Panc1 (cell line): ENCODE measurements at regions not wholly inside any gene's neighbourhood (a gene's known extent, or its start where the extent isn't known, plus 50 kb on each side); places are given as distances from the start of the nearest gene placed in this dataset.
"Not testable (repeated sequence)": the region's sequence is repeated elsewhere in the genome, so short reads cannot be mapped to it uniquely, and the experiment has no call there.

ENCODE experiments used
- ATAC-seq: fragments of 200-7000 bp; cut with Tn5 transposase; 2 replicates; pipeline ENCODE4 v1.9.1; 2020; ENCODE audit warnings: mild to moderate bottlenecking, moderate library complexity
- BruUV-seq: library from RNA; stranded (reverse); fragments of 400-500 nt; replicated peaks from 2 replicates; lab custom pipeline; 2021; lab: Mats Ljungman, UMichigan
- CTCF ChIA-PET: fragments of 300-600 bp; sonication (Branson Sonifier 250); formaldehyde crosslinking; loops from one replicate; lab custom pipeline; 2022; ENCODE audit warnings: antibody characterized with exemption; lab: Charles Lee
- POLR2A ChIA-PET: fragments of 300-600 bp; sonication (Branson Sonifier 250); formaldehyde crosslinking; loops from one replicate; lab custom pipeline; 2022; ENCODE audit warnings: antibody characterized with exemption; lab: Charles Lee
- DNase-seq: peaks from one replicate; pipeline ENCODE4 v3.0.0-alpha.2; 2010; ENCODE audit warnings: low read depth, low spot score
- H3K27ac ChIP-seq: 2 replicates; pipeline ENCODE4 v1.5.1; 2011; ENCODE audit warnings: mild to moderate bottlenecking, low read length, inconsistent platforms
- H3K27me3 ChIP-seq: fragments of 200-500 bp; sonication (Bioruptor generic); 2 replicates; pipeline ENCODE4 v1.6.0; 2014; ENCODE audit warnings: low read length, inconsistent platforms; ENCODE audit not compliant: control insufficient read depth, insufficient read depth
- H3K36me3 ChIP-seq: fragments of 200-500 bp; sonication (Bioruptor generic); 2 replicates; pipeline ENCODE4 v1.5.1; 2014; ENCODE audit warnings: inconsistent platforms, mild to moderate bottlenecking, low read length, moderate library complexity; ENCODE audit not compliant: control insufficient read depth, insufficient read depth
- H3K4me1 ChIP-seq: 2 replicates; pipeline ENCODE4 v1.5.1; 2011; ENCODE audit warnings: inconsistent platforms, mild to moderate bottlenecking, low read length, moderate library complexity; ENCODE audit not compliant: control insufficient read depth, insufficient read depth
- H3K4me3 ChIP-seq, 2 experiments: 2 replicates each; pipeline ENCODE4 v1.5.1; 2011 to 2012; ENCODE audit warnings: low read depth in 2 of 2, low read length in 2 of 2, mild to moderate bottlenecking in 2 of 2, inconsistent platforms in 1 of 2, moderate library complexity in 1 of 2
- H3K9me3 ChIP-seq: fragments of 200-500 bp; sonication (Bioruptor generic); 2 replicates; pipeline ENCODE4 v1.5.1; 2014; ENCODE audit warnings: low read depth, mild to moderate bottlenecking, inconsistent platforms, low read length, moderate library complexity; ENCODE audit not compliant: control insufficient read depth, insufficient read depth
- POLR2AphosphoS5 ChIP-seq: IDR thresholded peaks from 2 replicates; pipeline ENCODE4 v1.6.1; 2012; ENCODE audit warnings: mild to moderate bottlenecking, low read depth, low read length, moderate library complexity
- SIN3A ChIP-seq: IDR thresholded peaks from 2 replicates; pipeline ENCODE4 v1.6.1; 2012; ENCODE audit warnings: low read depth, mild to moderate bottlenecking, low read length, moderate library complexity, borderline replicate concordance; ENCODE audit not compliant: insufficient read depth
- TCF7L2 ChIP-seq: IDR thresholded peaks from 2 replicates; pipeline ENCODE4 v1.6.1; 2011; ENCODE audit warnings: mild to moderate bottlenecking, low read depth, low read length, inconsistent platforms
- in situ Hi-C: cut with HindIII; loops from 2 replicates; pipeline ENCODE4 v1.10.0; 2016; ENCODE audit warnings: low sequenced_read_pairs, low pct_unique_long_range_greater_than_20kb
- intact Hi-C: fragments of 100-400 bp; cut with micrococcal nuclease; formaldehyde crosslinking; loops from one replicate; pipeline ENCODE4 v1.10.0; 2022; ENCODE audit not compliant: unreplicated experiment
- TF ChIP-seq, protein P1 (sequence below), 2 experiments: IDR thresholded peaks; 2 replicates each; pipeline ENCODE4 v1.6.1; 2011 to 2012; ENCODE audit warnings: low read depth in 2 of 2, control low read depth in 1 of 2, low read length in 1 of 2, mild to moderate bottlenecking in 1 of 2, moderate library complexity in 1 of 2; ENCODE audit not compliant: insufficient read depth in 1 of 2
- TF ChIP-seq, protein P2 (sequence below): fragments of 450-650 bp; IDR thresholded peaks from 2 replicates; pipeline ENCODE4 v1.5.1; 2017; ENCODE audit warnings: mild to moderate bottlenecking

DNA sequence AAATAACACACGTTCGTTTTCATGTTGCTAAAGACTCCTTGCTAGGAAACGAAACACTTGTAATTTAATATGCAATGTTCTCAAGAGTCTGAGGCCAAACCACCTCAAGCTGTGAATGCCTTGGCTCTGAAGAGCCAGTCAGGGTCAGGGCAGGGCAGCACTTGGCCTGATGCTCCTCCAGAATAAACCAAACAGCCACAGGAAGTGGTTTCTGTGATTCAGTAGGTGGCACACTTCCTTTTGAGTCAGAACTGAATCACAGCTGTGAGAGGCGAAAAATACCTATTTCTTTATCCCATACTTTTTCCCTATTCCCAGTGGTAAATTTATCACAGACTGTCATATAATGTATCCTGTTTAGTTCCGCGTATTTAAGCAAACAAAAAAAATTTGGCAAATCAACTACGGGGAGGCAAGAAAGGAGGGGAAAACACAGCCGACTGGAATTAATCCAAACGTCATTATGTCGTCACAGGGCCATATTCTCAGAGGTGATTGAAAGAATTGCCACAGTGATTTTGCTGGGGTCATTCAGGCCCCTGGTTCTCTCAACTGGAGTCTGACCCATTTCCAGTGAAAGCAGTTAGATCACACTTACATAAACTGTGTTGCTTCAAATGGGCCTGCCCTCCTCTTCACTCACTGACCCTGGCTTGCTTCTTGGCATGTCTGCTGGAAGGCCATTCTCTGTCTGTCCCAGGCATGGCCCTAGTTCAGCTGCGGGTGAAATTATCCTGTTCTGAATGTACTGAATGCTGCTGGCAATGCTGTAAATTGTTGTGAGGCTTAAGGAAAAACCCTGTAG is 71.2 kb downstream of the ARRDC3 start:
- no peaks in the 10 kb centered on the region for H3K36me3 ChIP-seq
- H3K4me3 ChIP-seq = no peak overlapping the region
- no peaks in the 10 kb centered on the region for H3K9me3 ChIP-seq
- ChIA-PET CTCF (no interaction called here), POLR2A (interaction anchor here (0.6 to 2.1 kb wide), 2 partner anchors 18 to 31 kb away, joined by 4 to 10 read pairs; no protein-coding TSS in a partner anchor)
- intact Hi-C loops (loop anchor here (5.0 to 10.0 kb wide), 2 partner anchors 70 to 207 kb away; partner anchors contain the start of gene ARRDC3), in situ Hi-C loops (no loop called here)
- peak overlapping the region; percentile 91 for H3K27ac ChIP-seq
- BruUV-seq = no TSS peak
- peak; percentile 97 for DNase-seq
- TF ChIP-seq, protein P1, sequence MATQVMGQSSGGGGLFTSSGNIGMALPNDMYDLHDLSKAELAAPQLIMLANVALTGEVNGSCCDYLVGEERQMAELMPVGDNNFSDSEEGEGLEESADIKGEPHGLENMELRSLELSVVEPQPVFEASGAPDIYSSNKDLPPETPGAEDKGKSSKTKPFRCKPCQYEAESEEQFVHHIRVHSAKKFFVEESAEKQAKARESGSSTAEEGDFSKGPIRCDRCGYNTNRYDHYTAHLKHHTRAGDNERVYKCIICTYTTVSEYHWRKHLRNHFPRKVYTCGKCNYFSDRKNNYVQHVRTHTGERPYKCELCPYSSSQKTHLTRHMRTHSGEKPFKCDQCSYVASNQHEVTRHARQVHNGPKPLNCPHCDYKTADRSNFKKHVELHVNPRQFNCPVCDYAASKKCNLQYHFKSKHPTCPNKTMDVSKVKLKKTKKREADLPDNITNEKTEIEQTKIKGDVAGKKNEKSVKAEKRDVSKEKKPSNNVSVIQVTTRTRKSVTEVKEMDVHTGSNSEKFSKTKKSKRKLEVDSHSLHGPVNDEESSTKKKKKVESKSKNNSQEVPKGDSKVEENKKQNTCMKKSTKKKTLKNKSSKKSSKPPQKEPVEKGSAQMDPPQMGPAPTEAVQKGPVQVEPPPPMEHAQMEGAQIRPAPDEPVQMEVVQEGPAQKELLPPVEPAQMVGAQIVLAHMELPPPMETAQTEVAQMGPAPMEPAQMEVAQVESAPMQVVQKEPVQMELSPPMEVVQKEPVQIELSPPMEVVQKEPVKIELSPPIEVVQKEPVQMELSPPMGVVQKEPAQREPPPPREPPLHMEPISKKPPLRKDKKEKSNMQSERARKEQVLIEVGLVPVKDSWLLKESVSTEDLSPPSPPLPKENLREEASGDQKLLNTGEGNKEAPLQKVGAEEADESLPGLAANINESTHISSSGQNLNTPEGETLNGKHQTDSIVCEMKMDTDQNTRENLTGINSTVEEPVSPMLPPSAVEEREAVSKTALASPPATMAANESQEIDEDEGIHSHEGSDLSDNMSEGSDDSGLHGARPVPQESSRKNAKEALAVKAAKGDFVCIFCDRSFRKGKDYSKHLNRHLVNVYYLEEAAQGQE (IDR thresholded peaks at IDR 0.05; ENCODE audit: insufficient read depth in 1 of 2, low read depth in 2 of 2, low read length in 1 of 2) = no peak
- TF ChIP-seq SIN3A (no peak), TCF7L2 (peak; percentile 71; the same call in 1 of the 2 replicates), POLR2AphosphoS5 (peak; percentile 86; the same call in 1 of the 2 replicates)
- TF ChIP-seq, protein P2, sequence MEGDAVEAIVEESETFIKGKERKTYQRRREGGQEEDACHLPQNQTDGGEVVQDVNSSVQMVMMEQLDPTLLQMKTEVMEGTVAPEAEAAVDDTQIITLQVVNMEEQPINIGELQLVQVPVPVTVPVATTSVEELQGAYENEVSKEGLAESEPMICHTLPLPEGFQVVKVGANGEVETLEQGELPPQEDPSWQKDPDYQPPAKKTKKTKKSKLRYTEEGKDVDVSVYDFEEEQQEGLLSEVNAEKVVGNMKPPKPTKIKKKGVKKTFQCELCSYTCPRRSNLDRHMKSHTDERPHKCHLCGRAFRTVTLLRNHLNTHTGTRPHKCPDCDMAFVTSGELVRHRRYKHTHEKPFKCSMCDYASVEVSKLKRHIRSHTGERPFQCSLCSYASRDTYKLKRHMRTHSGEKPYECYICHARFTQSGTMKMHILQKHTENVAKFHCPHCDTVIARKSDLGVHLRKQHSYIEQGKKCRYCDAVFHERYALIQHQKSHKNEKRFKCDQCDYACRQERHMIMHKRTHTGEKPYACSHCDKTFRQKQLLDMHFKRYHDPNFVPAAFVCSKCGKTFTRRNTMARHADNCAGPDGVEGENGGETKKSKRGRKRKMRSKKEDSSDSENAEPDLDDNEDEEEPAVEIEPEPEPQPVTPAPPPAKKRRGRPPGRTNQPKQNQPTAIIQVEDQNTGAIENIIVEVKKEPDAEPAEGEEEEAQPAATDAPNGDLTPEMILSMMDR = no peak
- no peaks in the 10 kb centered on the region for H3K27me3 ChIP-seq
- H3K4me1 ChIP-seq = peaks cover 42% of the 10 kb centered on the region
- peak; percentile 94 for ATAC-seq

DNA sequence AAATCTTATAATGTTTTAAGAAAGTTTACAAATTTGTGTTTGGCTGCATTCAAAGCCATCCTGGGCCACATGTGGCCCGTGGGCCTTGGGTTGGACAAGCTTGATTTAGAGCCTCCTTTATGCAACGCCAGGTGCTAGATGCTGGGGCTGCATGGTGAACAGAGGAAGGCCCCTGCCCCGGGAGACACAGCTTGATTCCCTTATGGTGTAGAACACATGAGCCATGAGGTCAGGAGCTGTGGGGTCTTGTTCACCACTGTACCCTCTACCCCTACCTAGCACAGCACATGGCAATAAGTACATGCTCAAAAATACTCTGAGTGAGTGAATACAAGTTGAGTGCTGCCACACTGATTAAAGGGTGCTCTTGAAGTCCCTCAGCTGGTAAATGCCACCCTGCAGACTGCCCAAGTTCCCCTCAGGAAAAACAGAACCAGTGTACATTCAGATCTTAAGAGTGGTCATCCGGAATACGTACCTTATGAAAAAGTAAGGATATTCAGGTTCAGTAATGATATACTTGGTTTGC is 71.9 kb downstream of the ARRDC3 start:
- Histone ChIP-seq H3K27ac (peak overlapping the region; percentile 91), H3K9me3 (no peaks in the 10 kb centered on the region), H3K36me3 (no peaks in the 10 kb centered on the region), H3K4me1 (peaks cover 42% of the 10 kb centered on the region), H3K4me3 (peak overlapping the region in 1 of 2 experiments; percentile 14; a peak in 1 of 4 replicates), H3K27me3 (no peaks in the 10 kb centered on the region)
- intact Hi-C loops (loop anchor here (5.0 to 10.0 kb wide), 2 partner anchors 71 to 206 kb away; partner anchors contain the start of gene ARRDC3), in situ Hi-C loops (no loop called here)
- no TSS peak for BruUV-seq
- DNase-seq = no peak
- TF ChIP-seq, protein P2 = no peak
- TF ChIP-seq TCF7L2 (no peak), POLR2AphosphoS5 (no peak), SIN3A (no peak)
- TF ChIP-seq, protein P1 (IDR thresholded peaks at IDR 0.05; ENCODE audit: insufficient read depth in 1 of 2, low read depth in 2 of 2, low read length in 1 of 2) = no peak
- ATAC-seq = peak; percentile 32
- CTCF ChIA-PET = no interaction called here
- POLR2A ChIA-PET = interaction anchor here (0.5 to 2.1 kb wide), 3 partner anchors 18 to 70 kb away, joined by 4 to 10 read pairs (median 6); no protein-coding TSS in a partner anchor

DNA sequence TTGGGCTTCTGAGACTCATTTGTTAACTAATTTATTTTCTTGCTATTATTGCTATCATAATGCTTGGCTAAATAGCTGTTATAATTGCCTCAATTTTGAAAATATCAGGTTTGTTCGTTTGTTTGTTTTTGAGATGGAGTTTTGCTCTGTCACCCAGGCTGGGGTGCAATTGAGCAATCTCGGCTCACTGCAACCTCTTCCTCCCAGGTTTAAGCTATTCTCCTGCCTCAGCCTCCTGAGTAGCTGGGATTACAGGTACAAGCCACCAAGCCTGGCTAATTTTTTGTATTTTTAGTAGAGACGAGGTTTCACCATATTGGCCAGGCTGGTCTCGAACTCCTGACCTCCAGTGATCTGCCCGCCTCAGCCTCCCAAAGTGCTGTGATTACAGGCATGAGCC is 75.0 kb downstream of the ARRDC3 start:
- H3K9me3 ChIP-seq, intact Hi-C loops, CTCF ChIA-PET, H3K36me3 ChIP-seq, DNase-seq, in situ Hi-C loops, BruUV-seq, H3K27me3 ChIP-seq, ATAC-seq, H3K4me3 ChIP-seq, H3K27ac ChIP-seq, POLR2A ChIA-PET: not testable (repeated sequence)
- peaks cover 31% of the 10 kb centered on the region for H3K4me1 ChIP-seq
